DND-41 (cell line): ENCODE measurements at regions not wholly inside any gene's neighbourhood (a gene's known extent, or its start where the extent isn't known, plus 50 kb on each side); places are given as distances from the start of the nearest gene placed in this dataset.

Experiments
- ATAC-seq: fragments of 200-7000 bp; cut with Tn5 transposase; 3 replicates; pipeline ENCODE4 v1.9.1; 2021; ENCODE audit warnings: low read depth; ENCODE audit not compliant: insufficient read depth
- DNase-seq: peaks from one replicate; pipeline ENCODE4 v3.0.0-alpha.2; 2020
- H2AFZ ChIP-seq: 2 replicates; pipeline ENCODE4 v1.6.0; 2012; ENCODE audit warnings: low read depth, low read length
- H3K27ac ChIP-seq: 2 replicates; pipeline ENCODE4 v1.5.1; 2012; ENCODE audit warnings: low read length, inconsistent platforms
- H3K27me3 ChIP-seq: fragments of 200-600 bp; sonication (generic); 2 replicates; pipeline ENCODE4 v1.6.0; 2012; ENCODE audit warnings: low read length, mild to moderate bottlenecking, inconsistent platforms; ENCODE audit not compliant: insufficient read depth, poor library complexity
- H3K36me3 ChIP-seq: 2 replicates; pipeline ENCODE4 v1.5.1; 2012; ENCODE audit warnings: low read length, inconsistent platforms; ENCODE audit not compliant: insufficient read depth
- H3K4me1 ChIP-seq: 2 replicates; pipeline ENCODE4 v1.5.1; 2012; ENCODE audit warnings: mild to moderate bottlenecking, low read length; ENCODE audit not compliant: insufficient read depth
- H3K4me2 ChIP-seq: 2 replicates; pipeline ENCODE4 v1.6.0; 2012; ENCODE audit warnings: mild to moderate bottlenecking, moderate library complexity, low read length, inconsistent platforms; ENCODE audit not compliant: insufficient read depth
- H3K4me3 ChIP-seq, 2 experiments: fragments of 200-600 bp in 1 of 2; shearing (Covaris generic) in 1 of 2; 2 replicates each; pipeline ENCODE4 v1.5.1; 2012 to 2016; ENCODE audit warnings: inconsistent platforms in 2 of 2, low read length in 2 of 2, mild to moderate bottlenecking in 2 of 2, low read depth in 1 of 2, moderate library complexity in 1 of 2
- H3K79me2 ChIP-seq: 2 replicates; pipeline ENCODE4 v1.6.0; 2012; ENCODE audit warnings: low read length, inconsistent platforms; ENCODE audit not compliant: insufficient read depth
- H3K9ac ChIP-seq: 2 replicates; pipeline ENCODE4 v1.6.0; 2012; ENCODE audit warnings: low read depth, mild to moderate bottlenecking, inconsistent platforms, low read length, moderate library complexity
- H3K9me3 ChIP-seq: 2 replicates; pipeline ENCODE4 v1.5.1; 2012; ENCODE audit warnings: low read length, moderate library complexity, mild to moderate bottlenecking, inconsistent platforms; ENCODE audit not compliant: insufficient read depth, severe bottlenecking
- H4K20me1 ChIP-seq: 2 replicates; pipeline ENCODE4 v1.6.0; 2012; ENCODE audit warnings: low read length; ENCODE audit not compliant: insufficient read depth
- EZH2 ChIP-seq: IDR thresholded peaks from 3 replicates; pipeline ENCODE4 v1.6.1; 2012; ENCODE audit warnings: borderline replicate concordance, low read depth, mild to moderate bottlenecking, moderate library complexity, low read length, inconsistent platforms; ENCODE audit not compliant: severe bottlenecking
- TF ChIP-seq, protein P1 (sequence below): IDR thresholded peaks from 2 replicates; pipeline ENCODE4 v1.5.1; 2012; ENCODE audit warnings: borderline replicate concordance, low read length, moderate library complexity, mild to moderate bottlenecking; ENCODE audit not compliant: poor library complexity, severe bottlenecking; ENCODE audit errors: extremely low read depth

DNA sequence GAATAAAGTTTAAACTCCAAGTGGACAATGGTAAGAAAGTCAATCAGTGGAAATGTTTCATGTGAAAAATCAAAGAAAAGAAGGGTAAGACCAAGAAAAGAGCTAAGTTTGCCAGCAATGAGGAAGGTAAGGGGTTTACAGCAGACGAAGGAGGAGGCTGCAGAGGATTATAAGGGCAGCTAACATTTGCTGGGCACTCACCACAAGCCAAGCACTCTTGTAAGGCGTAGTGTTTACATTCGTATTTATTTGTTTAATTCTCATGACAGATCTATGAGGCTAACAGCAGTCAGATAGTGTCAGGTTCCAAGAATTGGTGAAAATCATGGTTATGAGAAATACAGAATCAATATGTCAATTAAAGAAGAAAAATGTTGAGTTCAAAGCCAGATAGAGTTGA, 75.2 kb upstream of the NGF start:
- H3K4me1 ChIP-seq, result no peaks in the 10 kb centered on the region
- ATAC-seq (no peak), DNase-seq (no peak)
- no peak overlapping the region for H3K27ac ChIP-seq
- no peaks in the 10 kb centered on the region for H3K79me2 ChIP-seq
- H4K20me1 ChIP-seq, result no peaks in the 10 kb centered on the region
- no peak overlapping the region for H3K9ac ChIP-seq
- no peaks in the 10 kb centered on the region for H3K9me3 ChIP-seq
- peaks cover 4% of the 10 kb centered on the region for H3K27me3 ChIP-seq
- H3K4me3 ChIP-seq, result no peak overlapping the region
- no peak overlapping the region for H2AFZ ChIP-seq
- no peak overlapping the region for H3K4me2 ChIP-seq
- TF ChIP-seq EZH2, result no peak
- TF ChIP-seq, protein P1, sequence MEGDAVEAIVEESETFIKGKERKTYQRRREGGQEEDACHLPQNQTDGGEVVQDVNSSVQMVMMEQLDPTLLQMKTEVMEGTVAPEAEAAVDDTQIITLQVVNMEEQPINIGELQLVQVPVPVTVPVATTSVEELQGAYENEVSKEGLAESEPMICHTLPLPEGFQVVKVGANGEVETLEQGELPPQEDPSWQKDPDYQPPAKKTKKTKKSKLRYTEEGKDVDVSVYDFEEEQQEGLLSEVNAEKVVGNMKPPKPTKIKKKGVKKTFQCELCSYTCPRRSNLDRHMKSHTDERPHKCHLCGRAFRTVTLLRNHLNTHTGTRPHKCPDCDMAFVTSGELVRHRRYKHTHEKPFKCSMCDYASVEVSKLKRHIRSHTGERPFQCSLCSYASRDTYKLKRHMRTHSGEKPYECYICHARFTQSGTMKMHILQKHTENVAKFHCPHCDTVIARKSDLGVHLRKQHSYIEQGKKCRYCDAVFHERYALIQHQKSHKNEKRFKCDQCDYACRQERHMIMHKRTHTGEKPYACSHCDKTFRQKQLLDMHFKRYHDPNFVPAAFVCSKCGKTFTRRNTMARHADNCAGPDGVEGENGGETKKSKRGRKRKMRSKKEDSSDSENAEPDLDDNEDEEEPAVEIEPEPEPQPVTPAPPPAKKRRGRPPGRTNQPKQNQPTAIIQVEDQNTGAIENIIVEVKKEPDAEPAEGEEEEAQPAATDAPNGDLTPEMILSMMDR, result no peak
- H3K36me3 ChIP-seq, result no peaks in the 10 kb centered on the region

DNA sequence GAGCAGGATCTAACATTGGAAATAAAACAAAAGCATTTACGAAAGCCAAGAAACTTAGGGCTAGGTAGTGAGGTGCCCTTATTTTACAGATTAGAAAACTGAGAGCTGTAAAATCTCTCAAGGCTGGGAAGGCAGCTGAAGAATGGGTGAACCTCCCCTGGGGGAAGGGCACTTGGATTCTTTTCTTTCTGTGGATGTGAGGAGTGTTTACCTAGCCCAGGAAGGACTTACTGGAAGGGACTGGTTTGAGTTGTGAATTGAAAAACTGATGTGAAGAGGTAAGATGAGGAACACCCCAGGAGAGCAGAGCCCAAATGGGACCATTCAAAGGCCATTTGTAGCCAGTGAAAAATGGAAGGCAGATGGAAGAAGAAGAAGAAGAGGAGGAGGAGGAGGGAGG, 74.7 kb upstream of the NGF start:
- peaks cover 4% of the 10 kb centered on the region for H3K27me3 ChIP-seq
- no peak overlapping the region for H3K4me2 ChIP-seq
- H3K4me1 ChIP-seq, result no peaks in the 10 kb centered on the region
- ATAC-seq (no peak), DNase-seq (no peak)
- TF ChIP-seq, protein P1, result no peak
- TF ChIP-seq EZH2, result no peak
- no peaks in the 10 kb centered on the region for H4K20me1 ChIP-seq
- H3K27ac ChIP-seq, result no peak overlapping the region
- H3K36me3 ChIP-seq, result no peaks in the 10 kb centered on the region
- H3K9ac ChIP-seq, result no peak overlapping the region
- no peak overlapping the region for H3K4me3 ChIP-seq
- no peak overlapping the region for H2AFZ ChIP-seq
- H3K9me3 ChIP-seq, result no peaks in the 10 kb centered on the region
- H3K79me2 ChIP-seq, result no peaks in the 10 kb centered on the region

DNA sequence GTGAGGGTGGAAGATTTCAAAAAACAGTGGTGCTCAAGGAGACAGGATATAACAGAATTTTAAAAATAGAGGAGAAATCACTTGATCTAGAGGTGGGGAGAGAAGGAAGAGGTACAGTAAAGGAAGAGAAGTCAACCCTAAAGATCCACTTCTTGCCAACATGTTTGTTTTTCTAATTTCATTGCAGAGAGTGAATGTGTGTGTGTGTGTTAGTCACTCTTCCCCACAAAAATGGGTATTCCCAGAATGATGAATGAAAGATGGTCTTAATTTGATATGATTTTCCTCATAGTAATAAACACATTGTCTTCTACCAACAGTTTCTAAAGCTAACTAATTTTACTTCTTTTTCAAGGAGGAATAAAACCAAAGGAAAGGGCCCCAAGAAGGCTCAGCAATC, 74.2 kb upstream of the NGF start:
- TF ChIP-seq, protein P1, result no peak
- TF ChIP-seq EZH2, result no peak
- Histone ChIP-seq H3K79me2 (no peaks in the 10 kb centered on the region), H3K27ac (no peak overlapping the region), H3K36me3 (no peaks in the 10 kb centered on the region), H3K9me3 (no peaks in the 10 kb centered on the region), H2AFZ (no peak overlapping the region), H3K9ac (no peak overlapping the region), H3K4me1 (no peaks in the 10 kb centered on the region), H3K4me3 (no peak overlapping the region), H4K20me1 (no peaks in the 10 kb centered on the region), H3K27me3 (peaks cover 4% of the 10 kb centered on the region), H3K4me2 (no peak overlapping the region)
- no peak for DNase-seq
- no peak for ATAC-seq
